ENCODE measurements at regions not wholly inside any gene's neighbourhood (a gene's known extent, or its start where the extent isn't known, plus 50 kb on each side); places are given as distances from the start of the nearest gene placed in this dataset.

GRCh38 chr19:28920269-28921066 lies 292.5 kb downstream of the UQCRFS1 start:
- no peak for TF ChIP-seq CTCF (IDR thresholded peaks at IDR 0.05)
- TF ChIP-seq REST (IDR thresholded peaks at IDR 0.05): no peak
- no peak for TF ChIP-seq BHLHE40 (IDR thresholded peaks at IDR 0.05; ENCODE audit: low read depth, low read length)
- TF ChIP-seq HDAC2 (IDR thresholded peaks at IDR 0.05): no peak
- no peak for TF ChIP-seq EP300 (IDR thresholded peaks at IDR 0.05)
- TF ChIP-seq ZFP36 (IDR thresholded peaks at IDR 0.05; ENCODE audit: borderline replicate concordance, partially characterized antibody): no peak
- TF ChIP-seq POLR2A (IDR thresholded peaks at IDR 0.05; ENCODE audit: low read length): no peak
- no peak for TF ChIP-seq MAFK (IDR thresholded peaks at IDR 0.05; ENCODE audit: partially characterized antibody)
- no peak for TF ChIP-seq PHF8 (IDR thresholded peaks at IDR 0.05; ENCODE audit: borderline replicate concordance, low read depth)
- no peak for TF ChIP-seq SMC3 (IDR thresholded peaks at IDR 0.05)
- no peak for TF ChIP-seq RNF2 (IDR thresholded peaks at IDR 0.05; ENCODE audit: borderline replicate concordance, low read depth)
- no peak for TF ChIP-seq HMGXB4 (CRISPR knock-in tag; IDR thresholded peaks at IDR 0.05; ENCODE audit: borderline replicate concordance)
- TF ChIP-seq NFE2L2 (conservative IDR thresholded peaks at IDR 0.05; ENCODE audit: low read length): no peak
- TF ChIP-seq ZSCAN20 (CRISPR knock-in tag; IDR thresholded peaks at IDR 0.05): no peak

Measured in A549 (cell line).